Panc1 (cell line): ENCODE measurements at regions not wholly inside any gene's neighbourhood (a gene's known extent, or its start where the extent isn't known, plus 50 kb on each side); places are given as distances from the start of the nearest gene placed in this dataset.
"Not testable (repeated sequence)": the region's sequence is repeated elsewhere in the genome, so short reads cannot be mapped to it uniquely, and the experiment has no call there.

Experiments
- ATAC-seq: fragments of 200-7000 bp; cut with Tn5 transposase; 2 replicates; pipeline ENCODE4 v1.9.1; 2020; ENCODE audit warnings: mild to moderate bottlenecking, moderate library complexity
- BruUV-seq: library from RNA; stranded (reverse); fragments of 400-500 nt; replicated peaks from 2 replicates; lab custom pipeline; 2021; lab: Mats Ljungman, UMichigan
- CTCF ChIA-PET: fragments of 300-600 bp; sonication (Branson Sonifier 250); formaldehyde crosslinking; loops from one replicate; lab custom pipeline; 2022; ENCODE audit warnings: antibody characterized with exemption; lab: Charles Lee
- POLR2A ChIA-PET: fragments of 300-600 bp; sonication (Branson Sonifier 250); formaldehyde crosslinking; loops from one replicate; lab custom pipeline; 2022; ENCODE audit warnings: antibody characterized with exemption; lab: Charles Lee
- DNase-seq: peaks from one replicate; pipeline ENCODE4 v3.0.0-alpha.2; 2010; ENCODE audit warnings: low read depth, low spot score
- H3K27ac ChIP-seq: 2 replicates; pipeline ENCODE4 v1.5.1; 2011; ENCODE audit warnings: mild to moderate bottlenecking, low read length, inconsistent platforms
- H3K27me3 ChIP-seq: fragments of 200-500 bp; sonication (Bioruptor generic); 2 replicates; pipeline ENCODE4 v1.6.0; 2014; ENCODE audit warnings: low read length, inconsistent platforms; ENCODE audit not compliant: control insufficient read depth, insufficient read depth
- H3K36me3 ChIP-seq: fragments of 200-500 bp; sonication (Bioruptor generic); 2 replicates; pipeline ENCODE4 v1.5.1; 2014; ENCODE audit warnings: inconsistent platforms, mild to moderate bottlenecking, low read length, moderate library complexity; ENCODE audit not compliant: control insufficient read depth, insufficient read depth
- H3K4me1 ChIP-seq: 2 replicates; pipeline ENCODE4 v1.5.1; 2011; ENCODE audit warnings: inconsistent platforms, mild to moderate bottlenecking, low read length, moderate library complexity; ENCODE audit not compliant: control insufficient read depth, insufficient read depth
- H3K4me3 ChIP-seq, 2 experiments: 2 replicates each; pipeline ENCODE4 v1.5.1; 2011 to 2012; ENCODE audit warnings: low read depth in 2 of 2, low read length in 2 of 2, mild to moderate bottlenecking in 2 of 2, inconsistent platforms in 1 of 2, moderate library complexity in 1 of 2
- H3K9me3 ChIP-seq: fragments of 200-500 bp; sonication (Bioruptor generic); 2 replicates; pipeline ENCODE4 v1.5.1; 2014; ENCODE audit warnings: low read depth, mild to moderate bottlenecking, inconsistent platforms, low read length, moderate library complexity; ENCODE audit not compliant: control insufficient read depth, insufficient read depth
- POLR2AphosphoS5 ChIP-seq: IDR thresholded peaks from 2 replicates; pipeline ENCODE4 v1.6.1; 2012; ENCODE audit warnings: mild to moderate bottlenecking, low read depth, low read length, moderate library complexity
- SIN3A ChIP-seq: IDR thresholded peaks from 2 replicates; pipeline ENCODE4 v1.6.1; 2012; ENCODE audit warnings: low read depth, mild to moderate bottlenecking, low read length, moderate library complexity, borderline replicate concordance; ENCODE audit not compliant: insufficient read depth
- TCF7L2 ChIP-seq: IDR thresholded peaks from 2 replicates; pipeline ENCODE4 v1.6.1; 2011; ENCODE audit warnings: mild to moderate bottlenecking, low read depth, low read length, inconsistent platforms
- in situ Hi-C: cut with HindIII; loops from 2 replicates; pipeline ENCODE4 v1.10.0; 2016; ENCODE audit warnings: low sequenced_read_pairs, low pct_unique_long_range_greater_than_20kb
- intact Hi-C: fragments of 100-400 bp; cut with micrococcal nuclease; formaldehyde crosslinking; loops from one replicate; pipeline ENCODE4 v1.10.0; 2022; ENCODE audit not compliant: unreplicated experiment
- TF ChIP-seq, protein P1 (sequence below), 2 experiments: IDR thresholded peaks; 2 replicates each; pipeline ENCODE4 v1.6.1; 2011 to 2012; ENCODE audit warnings: low read depth in 2 of 2, control low read depth in 1 of 2, low read length in 1 of 2, mild to moderate bottlenecking in 1 of 2, moderate library complexity in 1 of 2; ENCODE audit not compliant: insufficient read depth in 1 of 2
- TF ChIP-seq, protein P2 (sequence below): fragments of 450-650 bp; IDR thresholded peaks from 2 replicates; pipeline ENCODE4 v1.5.1; 2017; ENCODE audit warnings: mild to moderate bottlenecking

DNA sequence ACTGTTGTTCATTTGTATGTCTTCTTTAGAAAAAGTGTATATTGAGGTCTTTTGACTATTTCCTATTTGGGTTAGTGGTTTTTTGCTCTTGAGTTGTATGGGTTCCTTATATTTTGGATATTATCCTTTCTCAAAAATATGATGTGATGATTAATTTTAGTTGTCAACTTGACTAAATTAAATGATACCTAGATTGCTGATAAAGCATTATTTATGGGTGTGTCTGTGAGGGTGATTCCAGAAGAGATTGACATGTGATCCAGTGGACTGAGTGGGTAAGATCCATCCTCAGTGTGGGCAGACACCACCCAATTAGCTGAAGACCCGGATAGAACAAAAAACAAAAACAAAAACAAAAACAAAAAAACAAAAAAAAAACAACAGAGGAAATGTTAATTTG is 115.1 kb upstream of the KIF2A start:
- Histone ChIP-seq H3K9me3 (no peaks in the 10 kb centered on the region), H3K27me3 (no peaks in the 10 kb centered on the region), H3K36me3 (no peaks in the 10 kb centered on the region), H3K4me3 (no peak overlapping the region), H3K4me1 (no peaks in the 10 kb centered on the region), H3K27ac (no peak overlapping the region)
- BruUV-seq: no TSS peak
- ChIA-PET POLR2A (no interaction called here), CTCF (no interaction called here)
- intact Hi-C loops (no loop called here), in situ Hi-C loops (no loop called here)
- DNase-seq (no peak), ATAC-seq (no peak)
- no peak for TF ChIP-seq SIN3A
- TF ChIP-seq, protein P1, sequence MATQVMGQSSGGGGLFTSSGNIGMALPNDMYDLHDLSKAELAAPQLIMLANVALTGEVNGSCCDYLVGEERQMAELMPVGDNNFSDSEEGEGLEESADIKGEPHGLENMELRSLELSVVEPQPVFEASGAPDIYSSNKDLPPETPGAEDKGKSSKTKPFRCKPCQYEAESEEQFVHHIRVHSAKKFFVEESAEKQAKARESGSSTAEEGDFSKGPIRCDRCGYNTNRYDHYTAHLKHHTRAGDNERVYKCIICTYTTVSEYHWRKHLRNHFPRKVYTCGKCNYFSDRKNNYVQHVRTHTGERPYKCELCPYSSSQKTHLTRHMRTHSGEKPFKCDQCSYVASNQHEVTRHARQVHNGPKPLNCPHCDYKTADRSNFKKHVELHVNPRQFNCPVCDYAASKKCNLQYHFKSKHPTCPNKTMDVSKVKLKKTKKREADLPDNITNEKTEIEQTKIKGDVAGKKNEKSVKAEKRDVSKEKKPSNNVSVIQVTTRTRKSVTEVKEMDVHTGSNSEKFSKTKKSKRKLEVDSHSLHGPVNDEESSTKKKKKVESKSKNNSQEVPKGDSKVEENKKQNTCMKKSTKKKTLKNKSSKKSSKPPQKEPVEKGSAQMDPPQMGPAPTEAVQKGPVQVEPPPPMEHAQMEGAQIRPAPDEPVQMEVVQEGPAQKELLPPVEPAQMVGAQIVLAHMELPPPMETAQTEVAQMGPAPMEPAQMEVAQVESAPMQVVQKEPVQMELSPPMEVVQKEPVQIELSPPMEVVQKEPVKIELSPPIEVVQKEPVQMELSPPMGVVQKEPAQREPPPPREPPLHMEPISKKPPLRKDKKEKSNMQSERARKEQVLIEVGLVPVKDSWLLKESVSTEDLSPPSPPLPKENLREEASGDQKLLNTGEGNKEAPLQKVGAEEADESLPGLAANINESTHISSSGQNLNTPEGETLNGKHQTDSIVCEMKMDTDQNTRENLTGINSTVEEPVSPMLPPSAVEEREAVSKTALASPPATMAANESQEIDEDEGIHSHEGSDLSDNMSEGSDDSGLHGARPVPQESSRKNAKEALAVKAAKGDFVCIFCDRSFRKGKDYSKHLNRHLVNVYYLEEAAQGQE (IDR thresholded peaks at IDR 0.05; ENCODE audit: insufficient read depth in 1 of 2, low read depth in 2 of 2, low read length in 1 of 2): no peak

- ChIA-PET CTCF (no interaction called here), POLR2A (no interaction called here)
- ATAC-seq (no peak), DNase-seq (no peak)
- H3K4me1 ChIP-seq: no peaks in the 10 kb centered on the region
- no peak overlapping the region for H3K27ac ChIP-seq
- no peaks in the 10 kb centered on the region for H3K9me3 ChIP-seq
- intact Hi-C loops (no loop called here), in situ Hi-C loops (no loop called here)
- H3K4me3 ChIP-seq: no peak overlapping the region
- TF ChIP-seq SIN3A (no peak), POLR2AphosphoS5 (no peak), TCF7L2 (no peak)
- TF ChIP-seq, protein P2, sequence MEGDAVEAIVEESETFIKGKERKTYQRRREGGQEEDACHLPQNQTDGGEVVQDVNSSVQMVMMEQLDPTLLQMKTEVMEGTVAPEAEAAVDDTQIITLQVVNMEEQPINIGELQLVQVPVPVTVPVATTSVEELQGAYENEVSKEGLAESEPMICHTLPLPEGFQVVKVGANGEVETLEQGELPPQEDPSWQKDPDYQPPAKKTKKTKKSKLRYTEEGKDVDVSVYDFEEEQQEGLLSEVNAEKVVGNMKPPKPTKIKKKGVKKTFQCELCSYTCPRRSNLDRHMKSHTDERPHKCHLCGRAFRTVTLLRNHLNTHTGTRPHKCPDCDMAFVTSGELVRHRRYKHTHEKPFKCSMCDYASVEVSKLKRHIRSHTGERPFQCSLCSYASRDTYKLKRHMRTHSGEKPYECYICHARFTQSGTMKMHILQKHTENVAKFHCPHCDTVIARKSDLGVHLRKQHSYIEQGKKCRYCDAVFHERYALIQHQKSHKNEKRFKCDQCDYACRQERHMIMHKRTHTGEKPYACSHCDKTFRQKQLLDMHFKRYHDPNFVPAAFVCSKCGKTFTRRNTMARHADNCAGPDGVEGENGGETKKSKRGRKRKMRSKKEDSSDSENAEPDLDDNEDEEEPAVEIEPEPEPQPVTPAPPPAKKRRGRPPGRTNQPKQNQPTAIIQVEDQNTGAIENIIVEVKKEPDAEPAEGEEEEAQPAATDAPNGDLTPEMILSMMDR: no peak
- TF ChIP-seq, protein P1 (IDR thresholded peaks at IDR 0.05; ENCODE audit: insufficient read depth in 1 of 2, low read depth in 2 of 2, low read length in 1 of 2): no peak
- BruUV-seq: no TSS peak
- H3K36me3 ChIP-seq: no peaks in the 10 kb centered on the region
- H3K27me3 ChIP-seq: no peaks in the 10 kb centered on the region
Observed at GRCh38 chr5:62192958-62193357, 113.0 kb upstream of the KIF2A start.

DNA sequence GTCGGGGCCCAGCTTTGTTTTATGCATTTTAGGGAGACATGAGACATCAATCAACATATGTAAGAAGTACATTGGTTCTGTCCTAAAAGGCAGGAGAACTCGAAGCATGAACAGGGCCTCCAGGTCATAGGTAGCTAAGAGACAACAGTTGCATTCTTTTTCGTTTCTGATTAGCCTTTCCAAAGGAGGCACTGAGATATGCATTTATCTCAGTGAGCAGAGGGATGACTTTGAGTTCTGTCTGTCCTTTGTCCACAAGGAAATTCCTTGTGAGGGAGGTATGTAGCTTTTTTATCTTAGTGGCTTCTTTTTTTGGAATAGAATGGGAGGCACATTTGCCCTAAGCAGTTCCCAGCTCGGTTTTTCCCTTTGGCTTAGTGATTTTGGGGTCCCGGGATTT is 109.5 kb upstream of the KIF2A start:
- H3K36me3 ChIP-seq, BruUV-seq, H3K27ac ChIP-seq, ATAC-seq, H3K4me3 ChIP-seq, CTCF ChIA-PET, in situ Hi-C loops, DNase-seq, intact Hi-C loops, H3K4me1 ChIP-seq, H3K9me3 ChIP-seq: not testable (repeated sequence)
- peaks cover 19% of the 10 kb centered on the region for H3K27me3 ChIP-seq
- POLR2A ChIA-PET: interaction anchor here (0.6 kb wide), 1 partner anchor 156 kb away, joined by 7 read pairs; no protein-coding TSS in a partner anchor
